ENCODE measurements at regions not wholly inside any gene's neighbourhood (a gene's known extent, or its start where the extent isn't known, plus 50 kb on each side); places are given as distances from the start of the nearest gene placed in this dataset.
"Not testable (repeated sequence)": the region's sequence is repeated elsewhere in the genome, so short reads cannot be mapped to it uniquely, and the experiment has no call there.

GRCh38 chr5:1999794-2000193, 117.1 kb upstream of the IRX4 start:
- DNase-seq (ENCODE audit: low read depth), result no peak

- DNase-seq (ENCODE audit: low read depth), result no peak
These were observed 116.1 kb upstream of the IRX4 start for GRCh38 chr5:1998716-1999317.

- DNase-seq (ENCODE audit: low read depth), result no peak
These were observed 115.6 kb upstream of the IRX4 start for GRCh38 chr5:1998348-1998669.

GRCh38 chr5:1997640-1998347, 115.1 kb upstream of the IRX4 start:
- DNase-seq (ENCODE audit: low read depth), result no peak

GRCh38 chr5:1995491-1995890, 112.8 kb upstream of the IRX4 start:
- no peak for DNase-seq (ENCODE audit: low read depth)

GRCh38 chr5:1987471-1987870, 104.7 kb upstream of the IRX4 start:
- no peak for DNase-seq (ENCODE audit: low read depth)

GRCh38 chr5:1985781-1986180, 103.1 kb upstream of the IRX4 start:
- no peak for DNase-seq (ENCODE audit: low read depth)

GRCh38 chr5:1983919-1984695, 101.4 kb upstream of the IRX4 start:
- no peak for DNase-seq (ENCODE audit: low read depth)

- DNase-seq (ENCODE audit: low read depth), result no peak
These were observed 100.7 kb upstream of the IRX4 start for GRCh38 chr5:1983401-1983800.

GRCh38 chr5:1982561-1982960, 99.8 kb upstream of the IRX4 start:
- DNase-seq (ENCODE audit: low read depth), result not testable (repeated sequence)

GRCh38 chr5:1975898-1976765, 93.4 kb upstream of the IRX4 start:
- no peak for DNase-seq (ENCODE audit: low read depth)

GRCh38 chr5:1975406-1975715, 92.6 kb upstream of the IRX4 start:
- DNase-seq (ENCODE audit: low read depth), result no peak

GRCh38 chr5:1974501-1975405, 92.0 kb upstream of the IRX4 start:
- no peak for DNase-seq (ENCODE audit: low read depth)

- no peak for DNase-seq (ENCODE audit: low read depth)
These were observed 91.4 kb upstream of the IRX4 start for GRCh38 chr5:1974081-1974480.

- no peak for DNase-seq (ENCODE audit: low read depth)
These were observed 90.8 kb upstream of the IRX4 start for GRCh38 chr5:1973391-1974013.

GRCh38 chr5:1971944-1972343, 89.2 kb upstream of the IRX4 start:
- DNase-seq (ENCODE audit: low read depth), result no peak

- no peak for DNase-seq (ENCODE audit: low read depth)
These were observed 85.0 kb upstream of the IRX4 start for GRCh38 chr5:1967736-1968135.

GRCh38 chr5:1966461-1966860, 83.7 kb upstream of the IRX4 start:
- DNase-seq (ENCODE audit: low read depth), result no peak

- no peak for DNase-seq (ENCODE audit: low read depth)
These were observed 83.2 kb upstream of the IRX4 start for GRCh38 chr5:1965925-1966324.

- no peak for DNase-seq (ENCODE audit: low read depth)
These were observed 81.3 kb upstream of the IRX4 start for GRCh38 chr5:1963941-1964451.

All from myocyte (in vitro differentiated cells).